IMR-90 (cell line): ENCODE measurements at regions not wholly inside any gene's neighbourhood (a gene's known extent, or its start where the extent isn't known, plus 50 kb on each side); places are given as distances from the start of the nearest gene placed in this dataset.

Experiments used
- ATAC-seq: fragments of 200-7000 bp; cut with Tn5 transposase; 2 replicates; pipeline ENCODE4 v1.9.1; 2020; ENCODE audit warnings: low read depth, mild to moderate bottlenecking, moderate library complexity
- BruUV-seq: library from RNA; stranded (reverse); fragments of 400-500 nt; replicated peaks from 2 replicates; lab custom pipeline; 2021; lab: Mats Ljungman, UMichigan
- CTCF ChIA-PET: fragments of 300-600 bp; formaldehyde crosslinking; extraction: SDS; loops from one replicate; lab custom pipeline; 2021; ENCODE audit warnings: antibody characterized with exemption; lab: Yijun Ruan, JAX
- POLR2A ChIA-PET: fragments of 300-600 bp; sonication (Branson Sonifier 250); formaldehyde crosslinking; loops from one replicate; lab custom pipeline; 2022; ENCODE audit warnings: antibody characterized with exemption; ENCODE audit not compliant: unreplicated experiment; lab: Charles Lee
- DNase-seq: peaks from one replicate; pipeline ENCODE4 v3.0.0; 2013
- H2AFZ ChIP-seq: replicated peaks from 2 replicates; pipeline ENCODE3; 2013; ENCODE audit warnings: low read length, mild to moderate bottlenecking; ENCODE audit not compliant: poor library complexity
- H2AK5ac ChIP-seq: 2 replicates; pipeline ENCODE4 v1.6.1; 2013; ENCODE audit warnings: low read depth, low read length, inconsistent platforms
- H2AK9ac ChIP-seq: replicated peaks from 2 replicates; pipeline ENCODE3; 2013; ENCODE audit warnings: mild to moderate bottlenecking, low read depth, low read length, moderate library complexity; ENCODE audit not compliant: poor library complexity
- H2BK120ac ChIP-seq: 2 replicates; pipeline ENCODE4 v1.6.1; 2013; ENCODE audit warnings: low read depth, low read length, inconsistent platforms
- H2BK15ac ChIP-seq: 3 replicates; pipeline ENCODE4 v1.6.1; 2013; ENCODE audit warnings: low read depth, low read length, inconsistent platforms
- H2BK20ac ChIP-seq: 2 replicates; pipeline ENCODE4 v1.6.1; 2013; ENCODE audit warnings: low read depth, mild to moderate bottlenecking, inconsistent platforms, low read length, moderate library complexity
- H2BK5ac ChIP-seq: 2 replicates; pipeline ENCODE4 v1.6.1; 2013; ENCODE audit warnings: mild to moderate bottlenecking, low read depth, low read length, inconsistent platforms; ENCODE audit not compliant: poor library complexity, severe bottlenecking
- H3K14ac ChIP-seq: replicated peaks from 2 replicates; pipeline ENCODE4 v1.6.1; 2013; ENCODE audit warnings: low read depth, low read length, inconsistent platforms
- H3K18ac ChIP-seq: 2 replicates; pipeline ENCODE4 v1.6.1; 2013; ENCODE audit warnings: low read depth, low read length, control low read depth
- H3K23ac ChIP-seq: 2 replicates; pipeline ENCODE4 v1.6.1; 2013; ENCODE audit warnings: low read depth, low read length, inconsistent platforms
- H3K27ac ChIP-seq: 2 replicates; pipeline ENCODE4 v1.5.1; 2013; ENCODE audit warnings: mild to moderate bottlenecking, control low read depth, low read length; ENCODE audit not compliant: insufficient read depth
- H3K27me3 ChIP-seq: 2 replicates; pipeline ENCODE4 v1.6.1; 2013; ENCODE audit warnings: low read length; ENCODE audit not compliant: control insufficient read depth, insufficient read depth
- H3K36me3 ChIP-seq: 2 replicates; pipeline ENCODE4 v1.6.1; 2013; ENCODE audit warnings: low read length, mixed read lengths; ENCODE audit not compliant: control insufficient read depth, insufficient read depth
- H3K4ac ChIP-seq: 2 replicates; pipeline ENCODE4 v1.6.1; 2013; ENCODE audit warnings: low read depth, low read length, inconsistent platforms
- H3K4me1 ChIP-seq: 2 replicates; pipeline ENCODE4 v1.6.1; 2013; ENCODE audit warnings: low read length, mixed read lengths; ENCODE audit not compliant: control insufficient read depth, insufficient read depth
- H3K4me2 ChIP-seq: 2 replicates; pipeline ENCODE4 v1.6.1; 2013; ENCODE audit warnings: low read depth, mild to moderate bottlenecking, control low read depth, low read length, moderate library complexity
- H3K4me3 ChIP-seq: 2 replicates; pipeline ENCODE4 v1.5.1; 2013; ENCODE audit warnings: low read depth, mild to moderate bottlenecking, control low read depth, low read length, moderate library complexity; ENCODE audit not compliant: insufficient read depth
- H3K56ac ChIP-seq: 2 replicates; pipeline ENCODE4 v1.6.1; 2013; ENCODE audit warnings: low read length, inconsistent platforms; ENCODE audit not compliant: insufficient read depth; ENCODE audit errors: extremely low read depth
- H3K79me1 ChIP-seq, 2 experiments: 2 replicates each; pipeline ENCODE4 v1.6.1; 2013; ENCODE audit warnings: low read length in 2 of 2, inconsistent platforms in 1 of 2, low read depth in 1 of 2
- H3K9ac ChIP-seq: 2 replicates; pipeline ENCODE4 v1.6.1; 2013; ENCODE audit warnings: low read depth, low read length, control low read depth
- H3K9me1 ChIP-seq: 2 replicates; pipeline ENCODE4 v1.6.1; 2013; ENCODE audit warnings: low read length, inconsistent platforms; ENCODE audit not compliant: insufficient read depth
- H3K9me3 ChIP-seq: 2 replicates; pipeline ENCODE4 v1.6.1; 2013; ENCODE audit warnings: low read length; ENCODE audit not compliant: control insufficient read depth, insufficient read depth
- H4K20me1 ChIP-seq: 2 replicates; pipeline ENCODE4 v1.6.1; 2013; ENCODE audit warnings: low read length, inconsistent platforms; ENCODE audit not compliant: insufficient read depth
- H4K5ac ChIP-seq: 2 replicates; pipeline ENCODE4 v1.6.1; 2013; ENCODE audit warnings: mild to moderate bottlenecking, low read depth, low read length, control low read depth
- H4K8ac ChIP-seq, 2 experiments: 2 replicates each; pipeline ENCODE4 v1.6.1; 2013; ENCODE audit warnings: low read depth in 2 of 2, low read length in 2 of 2, control low read depth in 1 of 2, inconsistent platforms in 1 of 2
- H4K91ac ChIP-seq: 2 replicates; pipeline ENCODE4 v1.6.1; 2013; ENCODE audit warnings: low read depth, low read length, inconsistent platforms; ENCODE audit not compliant: insufficient read depth
- BHLHE40 ChIP-seq: fragments of 150-350 bp; IDR thresholded peaks from 2 replicates; pipeline ENCODE4 v1.6.1; 2016; ENCODE audit warnings: mild to moderate bottlenecking, low read depth, low read length
- CEBPB ChIP-seq: IDR thresholded peaks from 2 replicates; pipeline ENCODE4 v1.6.1; 2012; ENCODE audit warnings: low read depth, low read length, improper control_type of control experiment
- CHD1 ChIP-seq: IDR thresholded peaks from 2 replicates; pipeline ENCODE4 v1.6.1; 2012; ENCODE audit warnings: low read depth, low read length, improper control_type of control experiment
- FOS ChIP-seq: fragments of 150-350 bp; IDR thresholded peaks from 2 replicates; pipeline ENCODE4 v1.6.1; 2016; ENCODE audit warnings: low read depth, low read length
- MAFK ChIP-seq: IDR thresholded peaks from 2 replicates; pipeline ENCODE4 v1.6.1; 2012; ENCODE audit warnings: low read depth, low read length, improper control_type of control experiment
- MAZ ChIP-seq: IDR thresholded peaks from 2 replicates; pipeline ENCODE4 v1.6.1; 2012; ENCODE audit warnings: low read depth, mild to moderate bottlenecking, low read length, improper control_type of control experiment, moderate library complexity, borderline replicate concordance
- MXI1 ChIP-seq: IDR thresholded peaks from 2 replicates; pipeline ENCODE4 v1.6.1; 2012; ENCODE audit warnings: low read depth, mild to moderate bottlenecking, low read length, moderate library complexity, borderline replicate concordance
- NFE2L2 ChIP-seq: fragments of 150-350 bp; IDR thresholded peaks from 2 replicates; pipeline ENCODE4 v1.6.1; 2016; ENCODE audit warnings: low read depth, mild to moderate bottlenecking, low read length
- POLR2A ChIP-seq: IDR thresholded peaks from 2 replicates; pipeline ENCODE4 v1.6.1; 2012; ENCODE audit warnings: mild to moderate bottlenecking, low read depth, low read length
- RAD21 ChIP-seq: IDR thresholded peaks from 2 replicates; pipeline ENCODE4 v1.6.1; 2012; ENCODE audit warnings: low read length, improper control_type of control experiment
- RCOR1 ChIP-seq: IDR thresholded peaks from 2 replicates; pipeline ENCODE4 v1.6.1; 2012; ENCODE audit warnings: mild to moderate bottlenecking, low read length, improper control_type of control experiment; ENCODE audit not compliant: insufficient replicate concordance
- RFX5 ChIP-seq: IDR thresholded peaks from 2 replicates; pipeline ENCODE4 v1.8.0; 2012; ENCODE audit warnings: low read depth, mild to moderate bottlenecking, low read length, moderate library complexity
- SMC3 ChIP-seq: fragments of 150-350 bp; IDR thresholded peaks from 2 replicates; pipeline ENCODE4 v1.6.1; 2016; ENCODE audit warnings: low read depth, mild to moderate bottlenecking, antibody characterized with exemption, low read length, moderate library complexity
- WGBS, 2 experiments: methylation state at CpG; one replicate each; pipeline versions ENCODE4 v1.1.5 to v1.1.7; 2013; ENCODE audit warnings: missing lambda C conversion rate in 2 of 2; ENCODE audit not compliant: insufficient read length in 1 of 2; ENCODE audit errors: extremely low coverage in 2 of 2; 5-methylcytosine and 5-hydroxymethylcytosine counted together
- dilution Hi-C: fragments of 300-500 bp; cut with HindIII; formaldehyde crosslinking; loops from one replicate; pipeline ENCODE4 v1.14.3; 2018; ENCODE audit warnings: low sequenced_read_pairs; ENCODE audit not compliant: unreplicated experiment
- in situ Hi-C: fragments of 300-500 bp; cut with MboI; formaldehyde crosslinking; loops from 3 replicates; pipeline ENCODE4 v1.14.3; 2019; ENCODE audit warnings: low sequenced_read_pairs, inconsistent platforms, mixed read lengths
- intact Hi-C: fragments of 100-400 bp; cut with micrococcal nuclease; formaldehyde crosslinking; loops from 2 replicates; pipeline ENCODE4 v1.10.0; 2022
- TF ChIP-seq, protein P1 (sequence below): fragments of 150-350 bp; IDR thresholded peaks from 2 replicates; pipeline ENCODE4 v1.6.1; 2017; ENCODE audit warnings: mild to moderate bottlenecking, antibody characterized with exemption, low read length, low read depth

- no peak overlapping the region for H3K27ac ChIP-seq
- H4K20me1 ChIP-seq: no peaks in the 10 kb centered on the region
- H3K9me3 ChIP-seq: peaks cover 12% of the 10 kb centered on the region
- H4K91ac ChIP-seq: no peak overlapping the region
- BruUV-seq: no TSS peak
- no peak overlapping the region for H2AK9ac ChIP-seq
- no peak overlapping the region for H2BK20ac ChIP-seq
- ChIA-PET CTCF (no interaction called here), POLR2A (no interaction called here)
- no peak overlapping the region for H4K5ac ChIP-seq
- no peak overlapping the region for H3K4me2 ChIP-seq
- WGBS, 2 experiments: no CpG with 5 or more reads among the region's 10 CpGs
- ATAC-seq (no peak), DNase-seq (no peak)
- H3K18ac ChIP-seq: no peak overlapping the region
- H3K56ac ChIP-seq: no peak overlapping the region
- H3K27me3 ChIP-seq: no peaks in the 10 kb centered on the region
- H4K8ac ChIP-seq: no peak overlapping the region
- in situ Hi-C loops: no loop called here
- no peak overlapping the region for H3K9ac ChIP-seq
- H3K23ac ChIP-seq: no peak overlapping the region
- H2AFZ ChIP-seq: no peak overlapping the region
- no peaks in the 10 kb centered on the region for H3K79me1 ChIP-seq
- H2BK15ac ChIP-seq: no peak overlapping the region
- dilution Hi-C loops: no loop called here
- no peaks in the 10 kb centered on the region for H3K9me1 ChIP-seq
- no peak overlapping the region for H2BK120ac ChIP-seq
- no peak overlapping the region for H2AK5ac ChIP-seq
- no peak overlapping the region for H3K14ac ChIP-seq
- H3K4me3 ChIP-seq: no peak overlapping the region
- no peak overlapping the region for H3K4ac ChIP-seq
- no peaks in the 10 kb centered on the region for H3K4me1 ChIP-seq
- H3K36me3 ChIP-seq: no peaks in the 10 kb centered on the region
- intact Hi-C loops: no loop called here
- TF ChIP-seq CHD1 (no peak), FOS (no peak), CEBPB (no peak), MAZ (no peak), RFX5 (no peak), RAD21 (no peak), MXI1 (no peak), RCOR1 (no peak), SMC3 (no peak), BHLHE40 (no peak), POLR2A (no peak), MAFK (no peak), NFE2L2 (no peak)
- TF ChIP-seq, protein P1, sequence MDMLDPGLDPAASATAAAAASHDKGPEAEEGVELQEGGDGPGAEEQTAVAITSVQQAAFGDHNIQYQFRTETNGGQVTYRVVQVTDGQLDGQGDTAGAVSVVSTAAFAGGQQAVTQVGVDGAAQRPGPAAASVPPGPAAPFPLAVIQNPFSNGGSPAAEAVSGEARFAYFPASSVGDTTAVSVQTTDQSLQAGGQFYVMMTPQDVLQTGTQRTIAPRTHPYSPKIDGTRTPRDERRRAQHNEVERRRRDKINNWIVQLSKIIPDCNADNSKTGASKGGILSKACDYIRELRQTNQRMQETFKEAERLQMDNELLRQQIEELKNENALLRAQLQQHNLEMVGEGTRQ: no peak
- H2BK5ac ChIP-seq: no peak overlapping the region
Observed at GRCh38 chr11:43212279-43212678, 99.5 kb upstream of the API5 start.
